OCI-LY7 (cell line): ENCODE measurements at regions not wholly inside any gene's neighbourhood (a gene's known extent, or its start where the extent isn't known, plus 50 kb on each side); places are given as distances from the start of the nearest gene placed in this dataset.

ENCODE experiments used
- BruUV-seq: library from RNA; stranded (reverse); fragments of 400-500 nt; replicated peaks from 2 replicates; lab custom pipeline; 2021; lab: Mats Ljungman, UMichigan
- CTCF ChIA-PET: fragments of 300-600 bp; sonication (Branson Sonifier 250); formaldehyde crosslinking; loops from one replicate; lab custom pipeline; 2022; ENCODE audit warnings: antibody characterized with exemption; ENCODE audit not compliant: unreplicated experiment; lab: Charles Lee
- POLR2A ChIA-PET: fragments of 300-600 bp; sonication (Branson Sonifier 250); formaldehyde crosslinking; loops from one replicate; lab custom pipeline; 2022; ENCODE audit warnings: antibody characterized with exemption; lab: Charles Lee
- DNase-seq: peaks from one replicate; pipeline ENCODE4 v3.0.0-alpha.2; 2015; ENCODE audit warnings: low spot score
- H2AFZ ChIP-seq: fragments of 200-600 bp; sonication (generic), shearing (Covaris generic); 2 replicates; pipeline ENCODE4 v1.6.1; 2014; ENCODE audit warnings: mild to moderate bottlenecking, antibody characterized with exemption, low read length, moderate library complexity
- H3K27ac ChIP-seq: fragments of 200-600 bp; sonication (generic); 2 replicates; pipeline ENCODE4 v1.5.1; 2014; ENCODE audit warnings: mixed run types, low read depth, mild to moderate bottlenecking, moderate library complexity, low read length, inconsistent platforms; ENCODE audit not compliant: poor library complexity, severe bottlenecking
- H3K36me3 ChIP-seq: fragments of 200-600 bp; sonication (generic); 2 replicates; pipeline ENCODE4 v1.6.1; 2014; ENCODE audit warnings: mild to moderate bottlenecking, antibody characterized with exemption, low read length, moderate library complexity, mixed read lengths; ENCODE audit not compliant: insufficient read depth
- H3K4me1 ChIP-seq: fragments of 200-600 bp; sonication (generic); 2 replicates; pipeline ENCODE4 v1.5.1; 2014; ENCODE audit warnings: mild to moderate bottlenecking, low read length; ENCODE audit not compliant: insufficient read depth, poor library complexity, severe bottlenecking
- H3K4me2 ChIP-seq: fragments of 200-600 bp; sonication (generic); 2 replicates; pipeline ENCODE4 v1.6.1; 2014; ENCODE audit warnings: mild to moderate bottlenecking, low read length
- H3K4me3 ChIP-seq: fragments of 200-600 bp; sonication (generic); 2 replicates; pipeline ENCODE4 v1.5.1; 2014; ENCODE audit warnings: mild to moderate bottlenecking, low read depth, low read length; ENCODE audit not compliant: poor library complexity, severe bottlenecking
- H3K79me2 ChIP-seq: fragments of 200-600 bp; sonication (generic); 2 replicates; pipeline ENCODE4 v1.6.1; 2016; ENCODE audit warnings: low read depth, mild to moderate bottlenecking, low read length, moderate library complexity, mixed read lengths; ENCODE audit not compliant: insufficient read depth
- H3K9me2 ChIP-seq: fragments of 200-600 bp; sonication (generic); 2 replicates; pipeline ENCODE4 v1.6.1; 2016; ENCODE audit warnings: mild to moderate bottlenecking, low read length, mixed read lengths; ENCODE audit not compliant: insufficient read depth
- H3K9me3 ChIP-seq: fragments of 200-600 bp; sonication (generic); 2 replicates; pipeline ENCODE4 v1.6.1; 2014; ENCODE audit warnings: mild to moderate bottlenecking, mixed run types, low read length, mixed read lengths
- H4K20me1 ChIP-seq: fragments of 200-600 bp; sonication (generic); 2 replicates; pipeline ENCODE4 v1.6.1; 2014; ENCODE audit warnings: mild to moderate bottlenecking, antibody characterized with exemption, low read length, moderate library complexity, mixed read lengths; ENCODE audit not compliant: insufficient read depth
- CTCF ChIP-seq: fragments of 200-600 bp; sonication (generic); conservative IDR thresholded peaks from 2 replicates; pipeline ENCODE4 v1.5.1; 2014; ENCODE audit warnings: mild to moderate bottlenecking, antibody characterized with exemption, low read length, moderate library complexity, mixed read lengths
- EZH2phosphoT487 ChIP-seq: fragments of 200-600 bp; sonication (generic); IDR thresholded peaks from 2 replicates; pipeline ENCODE4 v1.6.1; 2018; ENCODE audit warnings: low read depth, borderline replicate concordance, mild to moderate bottlenecking, mixed run types, antibody characterized with exemption, low read length, moderate library complexity, mixed read lengths
- intact Hi-C: fragments of 100-400 bp; cut with micrococcal nuclease; formaldehyde crosslinking; loops from one replicate; pipeline ENCODE4 v1.10.0; 2022; ENCODE audit not compliant: unreplicated experiment

- Histone ChIP-seq H2AFZ (no peak overlapping the region), H3K4me3 (no peak overlapping the region), H4K20me1 (no peaks in the 10 kb centered on the region), H3K4me1 (no peaks in the 10 kb centered on the region), H3K79me2 (no peaks in the 10 kb centered on the region), H3K9me2 (no peaks in the 10 kb centered on the region), H3K27ac (no peak overlapping the region), H3K9me3 (no peaks in the 10 kb centered on the region), H3K36me3 (no peaks in the 10 kb centered on the region), H3K4me2 (no peak overlapping the region)
- ChIA-PET CTCF (no interaction called here), POLR2A (no interaction called here)
- intact Hi-C loops = no loop called here
- no TSS peak for BruUV-seq
- DNase-seq = no peak
- TF ChIP-seq EZH2phosphoT487 (no peak), CTCF (no peak)
Measured at GRCh38 chr18:66727991-66728390, 124.1 kb upstream of the CDH19 start.

GRCh38 chr18:66724664-66725356 is 120.9 kb upstream of the CDH19 start:
- H2AFZ ChIP-seq = no peak overlapping the region
- intact Hi-C loops = no loop called here
- ChIA-PET POLR2A (interaction anchor here (0.6 kb wide), 1 partner anchor 9 kb away, joined by 4 read pairs; no protein-coding TSS in a partner anchor), CTCF (no interaction called here)
- no peaks in the 10 kb centered on the region for H3K9me3 ChIP-seq
- no peak for TF ChIP-seq CTCF
- TF ChIP-seq EZH2phosphoT487 = no peak
- H3K79me2 ChIP-seq = no peaks in the 10 kb centered on the region
- DNase-seq = no peak
- H3K36me3 ChIP-seq = no peaks in the 10 kb centered on the region
- H3K4me3 ChIP-seq = no peak overlapping the region
- H3K4me2 ChIP-seq = no peak overlapping the region
- no peaks in the 10 kb centered on the region for H4K20me1 ChIP-seq
- BruUV-seq = no TSS peak
- no peaks in the 10 kb centered on the region for H3K4me1 ChIP-seq
- H3K27ac ChIP-seq = no peak overlapping the region
- no peaks in the 10 kb centered on the region for H3K9me2 ChIP-seq

GRCh38 chr18:66722671-66723070 is 118.8 kb upstream of the CDH19 start:
- TF ChIP-seq CTCF (no peak), EZH2phosphoT487 (no peak)
- no peaks in the 10 kb centered on the region for H3K79me2 ChIP-seq
- H3K27ac ChIP-seq = no peak overlapping the region
- DNase-seq = no peak
- no peaks in the 10 kb centered on the region for H3K4me1 ChIP-seq
- no peaks in the 10 kb centered on the region for H3K9me2 ChIP-seq
- intact Hi-C loops = no loop called here
- H3K4me2 ChIP-seq = no peak overlapping the region
- H3K9me3 ChIP-seq = no peaks in the 10 kb centered on the region
- no TSS peak for BruUV-seq
- no peak overlapping the region for H2AFZ ChIP-seq
- no peaks in the 10 kb centered on the region for H4K20me1 ChIP-seq
- no peaks in the 10 kb centered on the region for H3K36me3 ChIP-seq
- ChIA-PET POLR2A (no interaction called here), CTCF (no interaction called here)
- no peak overlapping the region for H3K4me3 ChIP-seq
